OCI-LY3 (cell line): ENCODE measurements at regions not wholly inside any gene's neighbourhood (a gene's known extent, or its start where the extent isn't known, plus 50 kb on each side); places are given as distances from the start of the nearest gene placed in this dataset.

ENCODE experiments used
- CTCF ChIP-seq: fragments of 200-600, 300-600 bp; sonication (generic); IDR thresholded peaks from 2 replicates; pipeline ENCODE4 v1.5.1; 2014; ENCODE audit warnings: antibody characterized with exemption, low read length, low read depth
- EZH2phosphoT487 ChIP-seq: fragments of 200-600 bp; shearing (Covaris generic); IDR thresholded peaks from 2 replicates; pipeline ENCODE4 v1.6.1; 2018; ENCODE audit warnings: antibody characterized with exemption, mixed run types, low read depth

GRCh38 chr20:41693136-41693979 lies 75.2 kb upstream of the CHD6 start:
- no peak for TF ChIP-seq EZH2phosphoT487
- peak; percentile 95 for TF ChIP-seq CTCF
